ENCODE measurements at regions not wholly inside any gene's neighbourhood (a gene's known extent, or its start where the extent isn't known, plus 50 kb on each side); places are given as distances from the start of the nearest gene placed in this dataset.

DNA sequence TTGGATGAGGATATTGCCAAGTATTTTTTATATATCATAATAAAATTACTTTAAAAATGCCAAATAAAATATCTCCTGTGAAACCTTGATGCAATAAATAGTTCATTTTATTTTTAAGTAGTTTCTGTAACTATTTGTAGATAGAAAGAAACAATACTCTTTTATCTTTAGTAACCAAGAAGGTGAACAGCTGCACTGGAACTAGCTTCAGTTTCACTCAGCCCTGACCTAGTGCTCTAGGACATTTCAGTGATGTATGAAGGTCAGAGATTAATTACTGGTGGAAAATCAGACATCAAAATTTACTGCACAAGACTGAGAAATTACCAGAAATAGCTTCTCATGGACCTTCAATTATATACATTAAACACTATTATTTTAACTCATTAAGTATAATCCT, 1305.0 kb downstream of the CNTNAP5 start:
- no peak for TF ChIP-seq POLR2A (IDR thresholded peaks at IDR 0.05)
- no peak for TF ChIP-seq CTCF (IDR thresholded peaks at IDR 0.05)
